ENCODE measurements at regions not wholly inside any gene's neighbourhood (a gene's known extent, or its start where the extent isn't known, plus 50 kb on each side); places are given as distances from the start of the nearest gene placed in this dataset.

DNA sequence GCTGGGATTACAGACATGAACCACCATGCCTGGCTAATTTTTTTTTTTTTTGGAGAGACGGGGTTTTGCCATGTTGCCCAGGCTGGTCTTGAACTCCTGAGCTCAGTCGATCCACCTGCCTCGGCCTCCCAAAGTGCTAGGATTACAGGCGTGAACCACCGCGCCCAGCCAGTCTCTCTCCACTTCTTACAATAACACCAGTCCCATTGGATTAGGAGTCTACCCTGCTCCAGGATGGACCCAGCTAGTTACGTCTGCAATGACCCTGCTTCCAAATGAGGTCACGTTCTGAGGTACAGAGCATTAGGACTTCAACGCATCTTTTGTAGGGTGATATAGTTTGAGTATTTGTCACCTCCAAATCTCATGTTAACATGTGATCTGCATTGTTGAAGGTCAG lies 146.9 kb upstream of the MYLIP start:
- FAIRE-seq (no peak), DNase-seq (no peak)
- Histone ChIP-seq H3K4me3 (ENCODE audit: low read depth in 1 of 3, low read length in 3 of 3) (no peak overlapping the region), H3K4me1 (ENCODE audit: control insufficient read depth in 3 of 3, insufficient read depth in 2 of 3, low read depth in 1 of 3, low read length in 2 of 3) (peaks cover 0 to 6% (median 0%) of the 10 kb centered on the region in 3 donors), H3K9me3 (ENCODE audit: control insufficient read depth in 2 of 2, insufficient read depth in 1 of 2, low read depth in 1 of 2, low read length in 1 of 2) (no peaks in the 10 kb centered on the region), H3K36me3 (ENCODE audit: control insufficient read depth in 3 of 3, insufficient read depth in 2 of 3, low read depth in 1 of 3, low read length in 3 of 3) (no peaks in the 10 kb centered on the region), H3K27me3 (ENCODE audit: control insufficient read depth in 3 of 3, insufficient read depth in 3 of 3, low read length in 3 of 3) (no peaks in the 10 kb centered on the region), H3K27ac (ENCODE audit: low read depth in 1 of 3, low read length in 2 of 3) (no peak overlapping the region)
- 95 to 96% (median 95%) methylated on average over 9 of the region's 9 CpGs for WGBS, 3 donors

DNA sequence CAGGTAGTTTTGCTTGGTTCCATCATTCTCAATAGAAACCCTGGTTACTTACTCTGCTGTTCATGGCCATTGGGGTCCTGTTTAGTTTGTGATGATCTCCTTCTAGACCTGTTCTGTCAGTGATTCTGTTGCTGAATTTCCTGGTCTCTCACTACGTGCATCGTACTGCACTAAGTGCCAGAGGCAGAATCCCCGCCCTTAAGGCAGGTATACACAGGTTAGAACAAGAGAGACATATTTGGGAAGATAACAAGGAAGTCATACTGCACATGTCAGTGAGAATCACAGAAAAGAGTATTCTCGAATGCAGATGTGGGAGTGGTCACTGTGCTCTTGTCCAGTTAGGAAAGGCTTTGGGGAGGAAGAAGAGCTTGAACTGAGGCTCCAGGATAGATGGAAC lies 148.1 kb upstream of the MYLIP start:
- 78 to 87% (median 81%) methylated on average over 4 of the region's 4 CpGs for WGBS, 3 donors
- Histone ChIP-seq H3K36me3 (ENCODE audit: control insufficient read depth in 3 of 3, insufficient read depth in 2 of 3, low read depth in 1 of 3, low read length in 3 of 3) (no peaks in the 10 kb centered on the region), H3K9me3 (ENCODE audit: control insufficient read depth in 2 of 2, insufficient read depth in 1 of 2, low read depth in 1 of 2, low read length in 1 of 2) (no peaks in the 10 kb centered on the region), H3K27ac (ENCODE audit: low read depth in 1 of 3, low read length in 2 of 3) (no peak overlapping the region), H3K4me1 (ENCODE audit: control insufficient read depth in 3 of 3, insufficient read depth in 2 of 3, low read depth in 1 of 3, low read length in 2 of 3) (peaks cover 0 to 15% (median 0%) of the 10 kb centered on the region in 3 donors), H3K4me3 (ENCODE audit: low read depth in 1 of 3, low read length in 3 of 3) (no peak overlapping the region), H3K27me3 (ENCODE audit: control insufficient read depth in 3 of 3, insufficient read depth in 3 of 3, low read length in 3 of 3) (no peaks in the 10 kb centered on the region)
- DNase-seq (no peak), FAIRE-seq (no peak)

DNA sequence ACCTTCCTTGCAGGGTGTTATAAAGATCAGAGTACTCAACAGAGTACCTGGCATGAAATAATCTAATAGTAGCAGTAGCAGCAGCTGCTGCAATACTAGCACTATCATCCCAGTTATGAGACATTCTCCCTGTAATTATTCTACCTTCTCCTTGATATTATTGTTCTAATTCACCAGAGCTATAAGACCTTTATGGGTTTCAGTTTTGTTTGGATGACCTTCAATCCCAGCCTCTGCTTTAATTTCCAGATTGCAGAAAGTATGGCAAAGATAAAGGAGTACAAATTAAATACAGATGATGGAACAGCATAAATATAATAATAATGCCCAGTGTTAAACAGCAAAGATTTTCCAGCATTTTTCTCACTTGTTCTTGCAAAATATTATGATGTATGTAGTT lies 150.5 kb upstream of the MYLIP start:
- Histone ChIP-seq H3K36me3 (ENCODE audit: control insufficient read depth in 3 of 3, insufficient read depth in 2 of 3, low read depth in 1 of 3, low read length in 3 of 3) (no peaks in the 10 kb centered on the region), H3K27ac (ENCODE audit: low read depth in 1 of 3, low read length in 2 of 3) (peak overlapping the region in 1 of 3 donors; percentile 87), H3K27me3 (ENCODE audit: control insufficient read depth in 3 of 3, insufficient read depth in 3 of 3, low read length in 3 of 3) (no peaks in the 10 kb centered on the region), H3K9me3 (ENCODE audit: control insufficient read depth in 2 of 2, insufficient read depth in 1 of 2, low read depth in 1 of 2, low read length in 1 of 2) (peaks cover 0 to 5% of the 10 kb centered on the region in 2 donors), H3K4me1 (ENCODE audit: control insufficient read depth in 3 of 3, insufficient read depth in 2 of 3, low read depth in 1 of 3, low read length in 2 of 3) (peaks cover 0 to 15% (median 0%) of the 10 kb centered on the region in 3 donors), H3K4me3 (ENCODE audit: low read depth in 1 of 3, low read length in 3 of 3) (no peak overlapping the region)
- no peak for FAIRE-seq
- peak in 1 of 2 donors; percentile 36 for DNase-seq

DNA sequence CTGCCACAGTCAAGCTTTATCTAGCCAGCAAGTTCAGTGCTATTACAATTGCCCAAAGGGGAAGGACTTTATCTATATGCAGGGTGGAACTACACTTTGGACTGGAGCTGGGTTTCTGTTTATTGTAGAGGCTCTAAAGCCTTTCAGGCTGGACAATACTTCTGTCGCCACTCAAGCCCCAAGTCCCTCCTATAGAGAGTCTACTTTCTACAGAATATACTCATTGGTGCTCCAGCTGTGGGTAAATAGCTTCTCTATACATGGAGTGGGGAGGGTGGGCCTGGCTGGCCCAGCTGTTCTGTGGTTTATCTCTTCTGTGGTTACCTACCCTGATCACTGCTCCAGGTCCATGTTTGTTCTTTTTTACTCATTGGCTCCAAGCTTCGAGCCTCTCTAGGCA lies 151.8 kb upstream of the MYLIP start:
- no peaks in the 10 kb centered on the region for H3K27me3 ChIP-seq (ENCODE audit: control insufficient read depth in 3 of 3, insufficient read depth in 3 of 3, low read length in 3 of 3)
- H3K4me1 ChIP-seq (ENCODE audit: control insufficient read depth in 3 of 3, insufficient read depth in 2 of 3, low read depth in 1 of 3, low read length in 2 of 3) = peaks cover 0 to 15% (median 0%) of the 10 kb centered on the region in 3 donors
- DNase-seq (peak; percentile 69 to 84), FAIRE-seq (no peak)
- H3K9me3 ChIP-seq (ENCODE audit: control insufficient read depth in 2 of 2, insufficient read depth in 1 of 2, low read depth in 1 of 2, low read length in 1 of 2) = peaks cover 0 to 10% of the 10 kb centered on the region in 2 donors
- H3K27ac ChIP-seq (ENCODE audit: low read depth in 1 of 3, low read length in 2 of 3) = peak overlapping the region in 2 of 3 donors; percentile 65 to 87
- WGBS, 3 donors = 22 to 59% (median 31%) methylated on average over 2 of the region's 2 CpGs
- no peak overlapping the region for H3K4me3 ChIP-seq (ENCODE audit: low read depth in 1 of 3, low read length in 3 of 3)
- H3K36me3 ChIP-seq (ENCODE audit: control insufficient read depth in 3 of 3, insufficient read depth in 2 of 3, low read depth in 1 of 3, low read length in 3 of 3) = no peaks in the 10 kb centered on the region

- Histone ChIP-seq H3K4me1 (ENCODE audit: control insufficient read depth in 3 of 3, insufficient read depth in 2 of 3, low read depth in 1 of 3, low read length in 2 of 3) (peaks cover 0 to 20% (median 0%) of the 10 kb centered on the region in 3 donors), H3K36me3 (ENCODE audit: control insufficient read depth in 3 of 3, insufficient read depth in 2 of 3, low read depth in 1 of 3, low read length in 3 of 3) (no peaks in the 10 kb centered on the region), H3K4me3 (ENCODE audit: low read depth in 1 of 3, low read length in 3 of 3) (no peak overlapping the region), H3K9me3 (ENCODE audit: control insufficient read depth in 2 of 2, insufficient read depth in 1 of 2, low read depth in 1 of 2, low read length in 1 of 2) (peaks cover 0 to 10% of the 10 kb centered on the region in 2 donors), H3K27me3 (ENCODE audit: control insufficient read depth in 3 of 3, insufficient read depth in 3 of 3, low read length in 3 of 3) (no peaks in the 10 kb centered on the region), H3K27ac (ENCODE audit: low read depth in 1 of 3, low read length in 2 of 3) (no peak overlapping the region)
- 82 to 98% (median 88%) methylated on average over 2 of the region's 2 CpGs for WGBS, 3 donors
- FAIRE-seq = no peak
- DNase-seq = no peak
Measured at GRCh38 chr6:15974817-15975216, 154.1 kb upstream of the MYLIP start.

DNA sequence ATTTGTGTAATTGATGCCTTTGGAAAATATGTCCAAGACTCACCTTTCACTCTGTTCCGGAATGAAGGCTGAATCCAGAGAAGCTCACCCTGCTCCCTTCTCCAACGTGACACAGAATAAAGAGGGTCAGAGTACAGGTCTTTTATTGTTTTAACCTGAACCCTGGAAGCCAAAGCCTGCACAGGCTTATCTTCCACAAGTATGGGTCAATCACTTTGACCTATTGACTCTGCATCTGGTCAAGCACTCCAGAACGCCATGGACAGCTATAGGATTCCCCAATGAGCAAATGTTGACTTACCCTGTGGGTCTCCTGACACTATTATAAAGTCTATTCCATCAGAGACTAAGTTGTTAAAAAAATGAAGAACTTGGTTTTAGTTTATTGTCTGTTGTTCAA lies 158.4 kb upstream of the MYLIP start:
- H3K4me1 ChIP-seq (ENCODE audit: control insufficient read depth in 3 of 3, insufficient read depth in 2 of 3, low read depth in 1 of 3, low read length in 2 of 3) = peaks cover 0 to 5% (median 0%) of the 10 kb centered on the region in 3 donors
- H3K27ac ChIP-seq (ENCODE audit: low read depth in 1 of 3, low read length in 2 of 3) = peak overlapping the region in 1 of 3 donors; percentile 1
- no peaks in the 10 kb centered on the region for H3K36me3 ChIP-seq (ENCODE audit: control insufficient read depth in 3 of 3, insufficient read depth in 2 of 3, low read depth in 1 of 3, low read length in 3 of 3)
- FAIRE-seq (no peak), DNase-seq (peak; percentile 49 to 72)
- 8 to 25% (median 21%) methylated on average over 3 of the region's 3 CpGs for WGBS, 3 donors
- H3K9me3 ChIP-seq (ENCODE audit: control insufficient read depth in 2 of 2, insufficient read depth in 1 of 2, low read depth in 1 of 2, low read length in 1 of 2) = peaks cover 0 to 10% of the 10 kb centered on the region in 2 donors
- H3K4me3 ChIP-seq (ENCODE audit: low read depth in 1 of 3, low read length in 3 of 3) = no peak overlapping the region
- no peaks in the 10 kb centered on the region for H3K27me3 ChIP-seq (ENCODE audit: control insufficient read depth in 3 of 3, insufficient read depth in 3 of 3, low read length in 3 of 3)

GRCh38 chr6:15969236-15969778 lies 159.6 kb upstream of the MYLIP start:
- FAIRE-seq (no peak), DNase-seq (no peak)
- WGBS, 3 donors = 85 to 97% (median 95%) methylated on average over 3 of the region's 3 CpGs

DNA sequence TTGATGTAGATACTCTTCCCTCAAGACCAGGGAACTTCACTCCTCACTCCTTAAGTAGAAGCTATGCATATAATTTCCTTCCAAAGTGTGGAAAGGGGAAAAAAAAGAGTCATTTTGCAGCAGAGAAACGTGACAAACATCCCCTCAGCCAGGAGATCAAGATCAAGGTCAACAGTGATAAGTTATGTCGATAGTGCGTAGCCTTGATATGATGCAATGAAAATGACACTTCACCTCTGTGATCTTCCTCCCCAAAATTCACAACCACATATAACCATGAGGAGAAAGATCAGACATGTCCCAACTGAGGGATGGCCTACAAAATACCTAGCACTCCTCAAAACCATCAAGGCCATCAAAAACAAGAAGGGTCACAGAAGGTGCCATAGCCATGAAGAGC lies 160.4 kb upstream of the MYLIP start:
- no peak for FAIRE-seq
- Histone ChIP-seq H3K4me1 (ENCODE audit: control insufficient read depth in 3 of 3, insufficient read depth in 2 of 3, low read depth in 1 of 3, low read length in 2 of 3) (peaks cover 0 to 5% (median 0%) of the 10 kb centered on the region in 3 donors), H3K36me3 (ENCODE audit: control insufficient read depth in 3 of 3, insufficient read depth in 2 of 3, low read depth in 1 of 3, low read length in 3 of 3) (no peaks in the 10 kb centered on the region), H3K27ac (ENCODE audit: low read depth in 1 of 3, low read length in 2 of 3) (no peak overlapping the region), H3K9me3 (ENCODE audit: control insufficient read depth in 2 of 2, insufficient read depth in 1 of 2, low read depth in 1 of 2, low read length in 1 of 2) (peaks cover 0 to 6% of the 10 kb centered on the region in 2 donors), H3K27me3 (ENCODE audit: control insufficient read depth in 3 of 3, insufficient read depth in 3 of 3, low read length in 3 of 3) (no peaks in the 10 kb centered on the region), H3K4me3 (ENCODE audit: low read depth in 1 of 3, low read length in 3 of 3) (no peak overlapping the region)
- no peak for DNase-seq
- WGBS, 3 donors = 56 to 63% (median 59%) methylated on average over 3 of the region's 3 CpGs

More at GRCh38 chr6:15969236-15969778, 159.6 kb upstream of the MYLIP start:
- H3K9me3 ChIP-seq (ENCODE audit: control insufficient read depth in 2 of 2, insufficient read depth in 1 of 2, low read depth in 1 of 2, low read length in 1 of 2) = peaks cover 0 to 10% of the 10 kb centered on the region in 2 donors
- H3K27ac ChIP-seq (ENCODE audit: low read depth in 1 of 3, low read length in 2 of 3) = no peak overlapping the region
- H3K27me3 ChIP-seq (ENCODE audit: control insufficient read depth in 3 of 3, insufficient read depth in 3 of 3, low read length in 3 of 3) = no peaks in the 10 kb centered on the region
- H3K4me1 ChIP-seq (ENCODE audit: control insufficient read depth in 3 of 3, insufficient read depth in 2 of 3, low read depth in 1 of 3, low read length in 2 of 3) = peaks cover 0 to 5% (median 0%) of the 10 kb centered on the region in 3 donors
- H3K4me3 ChIP-seq (ENCODE audit: low read depth in 1 of 3, low read length in 3 of 3) = no peak overlapping the region
- H3K36me3 ChIP-seq (ENCODE audit: control insufficient read depth in 3 of 3, insufficient read depth in 2 of 3, low read depth in 1 of 3, low read length in 3 of 3) = no peaks in the 10 kb centered on the region

GRCh38 chr6:15966000-15966520 lies 162.8 kb upstream of the MYLIP start:
- WGBS, 3 donors = 84 to 96% (median 92%) methylated on average over 4 to 5 of the region's 5 CpGs
- H3K36me3 ChIP-seq (ENCODE audit: control insufficient read depth in 3 of 3, insufficient read depth in 2 of 3, low read depth in 1 of 3, low read length in 3 of 3) = no peaks in the 10 kb centered on the region
- no peak overlapping the region for H3K4me3 ChIP-seq (ENCODE audit: low read depth in 1 of 3, low read length in 3 of 3)
- FAIRE-seq = no peak
- no peak overlapping the region for H3K27ac ChIP-seq (ENCODE audit: low read depth in 1 of 3, low read length in 2 of 3)
- DNase-seq = no peak
- H3K4me1 ChIP-seq (ENCODE audit: control insufficient read depth in 3 of 3, insufficient read depth in 2 of 3, low read depth in 1 of 3, low read length in 2 of 3) = peaks cover 0 to 9% (median 3%) of the 10 kb centered on the region in 3 donors
- no peaks in the 10 kb centered on the region for H3K27me3 ChIP-seq (ENCODE audit: control insufficient read depth in 3 of 3, insufficient read depth in 3 of 3, low read length in 3 of 3)
- no peaks in the 10 kb centered on the region for H3K9me3 ChIP-seq (ENCODE audit: control insufficient read depth in 2 of 2, insufficient read depth in 1 of 2, low read depth in 1 of 2, low read length in 1 of 2)

Data from small intestine (tissue), 7 donors.